ENCODE measurements at regions not wholly inside any gene's neighbourhood (a gene's known extent, or its start where the extent isn't known, plus 50 kb on each side); places are given as distances from the start of the nearest gene placed in this dataset.

DNA sequence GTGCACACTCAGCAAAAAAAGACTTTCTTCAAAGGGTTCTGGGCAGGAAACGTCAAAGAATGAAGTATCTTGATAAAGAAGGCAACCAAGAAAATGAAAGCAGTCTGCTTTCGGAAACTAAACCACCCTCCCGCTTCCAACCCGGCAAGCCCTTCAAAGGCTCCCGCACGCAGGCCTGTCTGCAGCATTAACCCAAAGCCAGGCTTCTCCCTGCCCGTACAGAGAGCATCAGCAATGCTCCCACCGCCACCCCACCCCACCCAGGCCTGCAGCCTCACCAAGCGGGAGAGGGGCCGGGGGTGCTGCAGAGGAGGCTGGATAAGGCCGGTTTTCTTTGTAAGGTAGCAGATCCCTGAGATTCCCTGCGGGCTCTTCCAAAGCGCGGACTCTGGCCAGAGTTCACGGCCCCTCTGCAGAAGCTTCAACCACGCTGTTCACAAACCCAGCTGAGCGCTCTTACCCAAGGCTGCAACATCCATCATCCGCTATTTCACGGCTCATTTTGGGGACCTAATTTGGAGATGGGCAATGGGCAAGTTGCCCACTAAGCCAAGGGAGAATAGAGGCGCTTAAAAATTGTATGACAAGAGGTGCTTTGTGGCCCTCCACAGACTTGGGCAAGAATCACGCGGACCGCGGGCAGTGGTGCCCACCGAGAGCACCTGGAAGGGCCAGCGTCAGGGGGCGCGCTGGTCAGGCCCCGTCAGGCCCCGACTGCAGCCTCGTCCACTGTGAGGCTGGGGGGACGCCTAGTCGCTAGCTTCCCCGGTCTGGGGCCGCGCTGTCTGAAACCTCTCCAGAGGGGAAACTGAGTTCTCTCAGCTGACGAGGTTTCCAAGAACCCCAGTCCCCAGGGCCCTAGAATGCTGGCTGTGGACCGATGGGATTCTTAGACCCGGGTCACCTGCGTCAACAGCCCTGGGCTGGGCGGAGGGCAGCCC, 225.4 kb upstream of the ID2 start:
- H3K4me3 ChIP-seq (ENCODE audit: low read depth in 1 of 2, low read length in 2 of 2), result no peak overlapping the region
- H3K27ac ChIP-seq (ENCODE audit: low read length), result no peak overlapping the region
- no peaks in the 10 kb centered on the region for H3K36me3 ChIP-seq (ENCODE audit: control insufficient read depth in 1 of 2, insufficient read depth in 2 of 2, low read length in 2 of 2)

DNA sequence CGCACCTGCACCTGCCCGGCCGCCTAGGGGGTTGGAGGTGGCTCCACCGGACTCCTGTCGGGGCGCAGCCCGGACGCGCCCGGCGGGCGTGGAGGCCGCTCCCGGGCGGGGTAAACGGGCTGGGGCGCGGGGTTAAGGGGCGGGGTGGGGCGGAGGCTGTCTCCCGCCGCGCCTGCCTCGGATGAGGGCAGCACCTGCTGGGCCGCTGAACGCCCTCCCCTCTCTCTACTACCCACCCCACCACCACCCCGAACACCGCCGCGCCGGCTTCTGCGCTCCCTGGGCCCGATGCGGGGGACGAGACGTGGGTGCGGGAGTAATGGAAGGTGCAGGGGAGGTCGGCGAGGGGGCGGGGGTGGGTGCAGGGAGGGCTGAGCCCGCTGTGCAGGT, 224.8 kb upstream of the ID2 start:
- H3K4me3 ChIP-seq (ENCODE audit: low read depth in 1 of 2, low read length in 2 of 2), result no peak overlapping the region
- no peaks in the 10 kb centered on the region for H3K9me3 ChIP-seq (ENCODE audit: control insufficient read depth in 1 of 2, low read length in 2 of 2)
- H3K27ac ChIP-seq (ENCODE audit: low read length), result no peak overlapping the region
- no peaks in the 10 kb centered on the region for H3K27me3 ChIP-seq (ENCODE audit: low read depth, low read length)
- no peaks in the 10 kb centered on the region for H3K36me3 ChIP-seq (ENCODE audit: control insufficient read depth in 1 of 2, insufficient read depth in 2 of 2, low read length in 2 of 2)
- peaks cover 0 to 4% of the 10 kb centered on the region in 2 donors for H3K4me1 ChIP-seq (ENCODE audit: control insufficient read depth in 1 of 2, insufficient read depth in 2 of 2, low read length in 2 of 2)

More for the DNA sequence above, 225.4 kb upstream of the ID2 start:
- Histone ChIP-seq H3K27me3 (ENCODE audit: low read depth, low read length) (no peaks in the 10 kb centered on the region), H3K4me1 (ENCODE audit: control insufficient read depth in 1 of 2, insufficient read depth in 2 of 2, low read length in 2 of 2) (peaks cover 0 to 4% of the 10 kb centered on the region in 2 donors), H3K9me3 (ENCODE audit: control insufficient read depth in 1 of 2, low read length in 2 of 2) (no peaks in the 10 kb centered on the region)

DNA sequence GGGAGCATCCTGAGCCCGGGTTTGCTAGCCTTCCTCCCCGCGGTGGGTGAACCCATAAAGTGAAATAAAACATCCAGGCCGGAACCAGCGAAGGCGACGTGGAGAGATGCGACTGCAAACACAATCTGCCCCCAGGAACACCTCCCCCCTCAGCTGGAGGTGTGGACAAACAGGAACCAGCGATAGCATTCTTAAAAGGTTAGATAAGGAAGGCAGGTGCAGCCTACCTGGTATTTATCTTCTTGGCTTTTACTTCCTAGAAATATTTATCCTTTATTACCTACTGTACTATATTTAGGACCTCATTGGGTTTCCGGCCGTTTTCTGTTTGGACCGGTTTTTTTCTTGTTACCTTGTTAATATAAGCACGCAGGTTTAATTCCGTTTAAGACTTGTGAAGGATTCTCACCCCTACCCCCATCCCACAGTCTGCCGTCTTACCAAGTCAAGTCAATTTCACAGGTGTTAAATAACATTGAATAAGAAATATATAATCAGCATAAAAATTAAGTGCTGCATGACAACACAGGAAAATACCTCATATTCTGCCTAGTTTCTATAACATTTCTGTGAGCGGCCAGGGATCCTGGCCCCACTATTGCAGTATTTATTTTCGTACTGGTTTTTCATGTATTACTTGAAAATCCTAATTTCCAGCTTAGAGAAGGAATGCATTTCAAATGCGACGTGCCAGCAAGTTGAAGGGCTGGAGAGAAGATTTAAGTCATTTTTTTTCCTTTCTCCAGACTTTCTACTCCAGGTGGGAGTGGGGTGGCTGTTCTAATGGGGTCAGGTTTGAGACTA, 224.0 kb upstream of the ID2 start:
- Histone ChIP-seq H3K9me3 (ENCODE audit: control insufficient read depth in 1 of 2, low read length in 2 of 2) (no peaks in the 10 kb centered on the region), H3K27me3 (ENCODE audit: low read depth, low read length) (no peaks in the 10 kb centered on the region), H3K4me1 (ENCODE audit: control insufficient read depth in 1 of 2, insufficient read depth in 2 of 2, low read length in 2 of 2) (peaks cover 0 to 4% of the 10 kb centered on the region in 2 donors), H3K4me3 (ENCODE audit: low read depth in 1 of 2, low read length in 2 of 2) (no peak overlapping the region), H3K27ac (ENCODE audit: low read length) (no peak overlapping the region), H3K36me3 (ENCODE audit: control insufficient read depth in 1 of 2, insufficient read depth in 2 of 2, low read length in 2 of 2) (no peaks in the 10 kb centered on the region)

DNA sequence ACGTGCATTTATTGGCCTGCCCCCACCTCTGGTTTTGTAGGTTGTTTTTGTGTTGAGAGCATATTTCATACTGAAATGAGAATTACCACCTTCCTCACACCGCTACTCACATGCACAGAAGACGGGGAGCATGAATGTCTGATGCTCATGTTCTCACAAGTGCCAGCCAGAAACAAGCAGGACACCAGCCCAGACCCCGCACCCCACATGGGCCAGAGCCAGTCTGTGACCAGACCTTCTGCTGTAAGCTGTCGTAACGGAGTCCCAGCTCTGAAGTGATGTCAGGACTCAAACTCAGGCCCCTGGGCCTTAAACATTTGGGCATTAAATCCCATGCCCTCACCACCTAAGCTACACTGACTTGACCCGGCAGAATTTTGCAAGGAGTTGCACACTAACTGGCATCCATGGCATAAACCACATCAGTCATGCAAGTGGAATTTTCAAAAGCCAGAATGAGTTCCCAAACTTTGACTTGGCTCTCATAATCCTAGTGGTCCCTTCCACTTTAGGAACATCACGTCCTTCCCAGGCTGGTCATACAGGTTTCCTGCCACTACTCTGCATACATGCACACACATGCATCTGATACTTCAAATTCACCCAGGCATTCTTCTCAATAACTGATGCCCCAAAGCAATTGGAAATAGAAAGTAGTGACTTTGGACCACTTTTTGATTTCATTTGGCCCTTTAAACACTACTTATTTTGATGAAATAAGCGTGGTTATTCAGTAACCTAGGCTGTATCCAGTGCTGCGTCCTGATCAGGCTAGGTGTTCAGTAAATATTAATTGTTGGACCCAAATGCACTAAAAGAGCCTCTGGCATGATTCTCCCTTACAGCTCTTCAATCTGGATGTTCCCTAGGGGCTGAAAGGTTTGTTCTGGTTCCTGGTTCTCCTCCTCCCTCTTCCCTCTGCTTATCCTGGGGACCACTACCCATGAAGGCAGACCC, 223.1 kb upstream of the ID2 start:
- Histone ChIP-seq H3K27me3 (ENCODE audit: low read depth, low read length) (no peaks in the 10 kb centered on the region), H3K4me3 (ENCODE audit: low read depth in 1 of 2, low read length in 2 of 2) (no peak overlapping the region)

DNA sequence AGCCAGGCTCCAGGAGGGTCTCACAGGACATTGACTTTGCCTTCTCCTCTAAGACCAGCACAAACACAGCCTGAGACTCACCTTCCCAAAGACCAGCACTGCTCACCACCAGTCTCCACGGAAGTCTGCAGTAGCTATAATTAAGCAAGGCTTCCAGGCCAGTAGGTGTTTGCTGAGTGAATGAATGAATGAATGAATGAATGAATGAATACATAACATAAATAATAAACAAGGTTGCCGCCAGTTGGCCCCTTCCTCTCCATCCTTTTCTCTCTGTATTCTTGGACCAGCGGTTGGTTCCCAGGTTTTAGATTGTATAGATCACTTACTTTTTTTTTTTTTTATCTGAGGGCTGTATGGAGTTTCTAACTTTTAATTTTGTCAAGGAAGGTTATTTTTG, 222.4 kb upstream of the ID2 start:
- Histone ChIP-seq H3K9me3 (ENCODE audit: control insufficient read depth in 1 of 2, low read length in 2 of 2) (no peaks in the 10 kb centered on the region), H3K27me3 (ENCODE audit: low read depth, low read length) (no peaks in the 10 kb centered on the region), H3K4me1 (ENCODE audit: control insufficient read depth in 1 of 2, insufficient read depth in 2 of 2, low read length in 2 of 2) (peaks cover 0 to 4% of the 10 kb centered on the region in 2 donors), H3K27ac (ENCODE audit: low read length) (no peak overlapping the region), H3K4me3 (ENCODE audit: low read depth in 1 of 2, low read length in 2 of 2) (no peak overlapping the region), H3K36me3 (ENCODE audit: control insufficient read depth in 1 of 2, insufficient read depth in 2 of 2, low read length in 2 of 2) (no peaks in the 10 kb centered on the region)

More for the DNA sequence above, 223.1 kb upstream of the ID2 start:
- no peaks in the 10 kb centered on the region for H3K9me3 ChIP-seq (ENCODE audit: control insufficient read depth in 1 of 2, low read length in 2 of 2)
- peaks cover 0 to 4% of the 10 kb centered on the region in 2 donors for H3K4me1 ChIP-seq (ENCODE audit: control insufficient read depth in 1 of 2, insufficient read depth in 2 of 2, low read length in 2 of 2)
- no peak overlapping the region for H3K27ac ChIP-seq (ENCODE audit: low read length)
- no peaks in the 10 kb centered on the region for H3K36me3 ChIP-seq (ENCODE audit: control insufficient read depth in 1 of 2, insufficient read depth in 2 of 2, low read length in 2 of 2)

GRCh38 chr2:8461341-8461740, 220.5 kb upstream of the ID2 start:
- Histone ChIP-seq H3K9me3 (ENCODE audit: control insufficient read depth in 1 of 2, low read length in 2 of 2) (no peaks in the 10 kb centered on the region), H3K27me3 (ENCODE audit: low read depth, low read length) (no peaks in the 10 kb centered on the region), H3K27ac (ENCODE audit: low read length) (no peak overlapping the region), H3K36me3 (ENCODE audit: control insufficient read depth in 1 of 2, insufficient read depth in 2 of 2, low read length in 2 of 2) (no peaks in the 10 kb centered on the region), H3K4me1 (ENCODE audit: control insufficient read depth in 1 of 2, insufficient read depth in 2 of 2, low read length in 2 of 2) (peaks cover 0 to 4% of the 10 kb centered on the region in 2 donors), H3K4me3 (ENCODE audit: low read depth in 1 of 2, low read length in 2 of 2) (no peak overlapping the region)

- Histone ChIP-seq H3K4me1 (ENCODE audit: control insufficient read depth in 1 of 2, insufficient read depth in 2 of 2, low read length in 2 of 2) (no peaks in the 10 kb centered on the region), H3K27me3 (ENCODE audit: low read depth, low read length) (no peaks in the 10 kb centered on the region), H3K36me3 (ENCODE audit: control insufficient read depth in 1 of 2, insufficient read depth in 2 of 2, low read length in 2 of 2) (no peaks in the 10 kb centered on the region), H3K9me3 (ENCODE audit: control insufficient read depth in 1 of 2, low read length in 2 of 2) (no peaks in the 10 kb centered on the region), H3K27ac (ENCODE audit: low read length) (no peak overlapping the region), H3K4me3 (ENCODE audit: low read depth in 1 of 2, low read length in 2 of 2) (no peak overlapping the region)
Observed at GRCh38 chr2:8462280-8462679, 219.6 kb upstream of the ID2 start.

DNA sequence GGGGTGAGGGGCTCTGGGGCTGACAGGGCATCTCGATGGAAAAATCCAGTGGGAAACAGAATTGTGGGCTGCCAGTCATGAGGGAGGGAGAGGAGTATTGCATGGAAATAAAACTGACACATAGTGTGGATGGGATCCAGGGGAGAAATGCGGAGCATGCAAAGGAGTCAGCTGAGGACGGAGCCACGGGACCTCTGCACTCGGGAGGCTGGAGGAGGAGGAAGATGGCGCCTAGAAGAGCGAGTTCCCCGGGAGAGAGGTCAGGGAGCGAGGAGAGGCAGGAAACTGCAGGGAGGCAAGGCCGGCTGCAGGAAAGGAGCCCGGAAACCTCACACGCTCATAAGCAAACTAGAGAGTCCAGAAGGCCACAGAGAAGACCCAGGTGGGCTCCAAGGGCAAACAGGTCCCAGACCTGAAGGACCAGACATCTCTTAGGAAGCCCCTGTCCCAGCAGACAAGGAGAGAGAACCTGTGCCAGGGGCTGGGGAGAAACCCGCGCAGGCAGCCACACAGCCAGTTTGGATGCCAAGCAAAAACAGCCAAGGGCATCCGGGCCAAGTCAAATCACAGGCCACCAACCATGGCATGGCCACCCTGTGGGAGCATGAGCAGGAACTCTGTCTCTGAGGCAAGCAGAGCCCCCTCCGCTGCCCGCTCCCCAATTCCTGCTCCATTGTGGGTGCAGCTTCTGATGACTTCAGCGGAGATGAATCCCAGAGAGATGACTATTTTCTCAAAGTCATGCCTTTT, 218.8 kb upstream of the ID2 start:
- Histone ChIP-seq H3K4me3 (ENCODE audit: low read depth in 1 of 2, low read length in 2 of 2) (no peak overlapping the region), H3K4me1 (ENCODE audit: control insufficient read depth in 1 of 2, insufficient read depth in 2 of 2, low read length in 2 of 2) (no peaks in the 10 kb centered on the region), H3K9me3 (ENCODE audit: control insufficient read depth in 1 of 2, low read length in 2 of 2) (no peaks in the 10 kb centered on the region), H3K27me3 (ENCODE audit: low read depth, low read length) (no peaks in the 10 kb centered on the region), H3K27ac (ENCODE audit: low read length) (no peak overlapping the region), H3K36me3 (ENCODE audit: control insufficient read depth in 1 of 2, insufficient read depth in 2 of 2, low read length in 2 of 2) (no peaks in the 10 kb centered on the region)

GRCh38 chr2:8465560-8465959, 216.3 kb upstream of the ID2 start:
- Histone ChIP-seq H3K27me3 (ENCODE audit: low read depth, low read length) (no peaks in the 10 kb centered on the region), H3K9me3 (ENCODE audit: control insufficient read depth in 1 of 2, low read length in 2 of 2) (no peaks in the 10 kb centered on the region), H3K27ac (ENCODE audit: low read length) (no peak overlapping the region), H3K36me3 (ENCODE audit: control insufficient read depth in 1 of 2, insufficient read depth in 2 of 2, low read length in 2 of 2) (no peaks in the 10 kb centered on the region), H3K4me1 (ENCODE audit: control insufficient read depth in 1 of 2, insufficient read depth in 2 of 2, low read length in 2 of 2) (no peaks in the 10 kb centered on the region), H3K4me3 (ENCODE audit: low read depth in 1 of 2, low read length in 2 of 2) (no peak overlapping the region)

DNA sequence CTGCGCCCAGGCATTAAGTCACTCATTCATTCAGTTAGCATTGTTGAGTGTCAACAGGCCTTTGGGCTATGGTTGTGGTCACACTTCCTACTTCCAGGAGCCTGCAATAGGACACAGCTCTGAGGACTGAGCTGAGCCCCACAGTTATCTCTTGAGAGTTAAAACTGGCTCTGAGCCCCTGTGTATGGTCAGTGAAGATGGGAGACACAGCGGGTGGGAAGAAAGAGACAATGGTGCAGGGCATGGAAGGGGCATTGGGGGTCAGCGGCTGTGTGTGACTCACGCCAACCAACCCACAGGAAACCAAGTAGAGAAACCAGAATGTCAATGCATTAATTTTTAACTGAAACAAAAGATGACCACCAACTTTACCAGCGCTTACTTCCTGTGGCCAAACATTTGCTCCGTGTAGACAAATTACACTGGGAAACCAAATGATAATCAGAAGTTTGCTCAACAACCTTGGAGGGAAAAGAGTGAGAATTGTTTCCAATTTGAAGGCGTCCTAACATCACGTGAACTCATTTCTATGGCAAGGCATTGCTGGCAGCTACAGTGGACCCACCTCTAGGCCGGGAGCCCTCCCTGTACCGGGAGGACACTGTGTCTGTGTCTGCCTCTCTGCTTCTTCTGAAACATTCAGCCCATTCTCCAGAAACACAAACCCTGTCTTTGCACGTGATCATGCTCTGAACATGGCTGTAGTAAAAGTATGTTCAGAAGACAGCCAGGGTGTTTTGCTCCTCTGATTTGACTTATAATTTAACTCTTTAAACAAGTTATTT, 212.0 kb upstream of the ID2 start:
- H3K27ac ChIP-seq (ENCODE audit: low read length), result no peak overlapping the region

More for the DNA sequence above, 212.0 kb upstream of the ID2 start:
- no peaks in the 10 kb centered on the region for H3K9me3 ChIP-seq (ENCODE audit: control insufficient read depth in 1 of 2, low read length in 2 of 2)
- H3K4me3 ChIP-seq (ENCODE audit: low read depth in 1 of 2, low read length in 2 of 2), result no peak overlapping the region
- H3K4me1 ChIP-seq (ENCODE audit: control insufficient read depth in 1 of 2, insufficient read depth in 2 of 2, low read length in 2 of 2), result peaks cover 0 to 7% of the 10 kb centered on the region in 2 donors
- no peaks in the 10 kb centered on the region for H3K27me3 ChIP-seq (ENCODE audit: low read depth, low read length)
- no peaks in the 10 kb centered on the region for H3K36me3 ChIP-seq (ENCODE audit: control insufficient read depth in 1 of 2, insufficient read depth in 2 of 2, low read length in 2 of 2)

Data from muscle layer of duodenum (tissue), 2 donors.